ENCODE measurements at regions not wholly inside any gene's neighbourhood (a gene's known extent, or its start where the extent isn't known, plus 50 kb on each side); places are given as distances from the start of the nearest gene placed in this dataset.
A peak's percentile ranks its signal among the peaks of the same experiment; 100 is the strongest.

GRCh38 chr6:115766745-115767462 is 293.8 kb downstream of the FRK start:
- DNase-seq (ENCODE audit: low read depth, low spot score): no peak
- no peak overlapping the region for H3K4me3 ChIP-seq (ENCODE audit: low read depth, low read length)
- in situ Hi-C loops (cut with HindIII; ENCODE audit: low sequenced_read_pairs): no loop called here
- TF ChIP-seq CTCF (IDR thresholded peaks at IDR 0.05; ENCODE audit: low read depth, low read length): no peak

- no peak for DNase-seq (ENCODE audit: low read depth, low spot score)
- no peak overlapping the region for H3K4me3 ChIP-seq (ENCODE audit: low read depth, low read length)
- in situ Hi-C loops (cut with HindIII; ENCODE audit: low sequenced_read_pairs): no loop called here
- no peak for TF ChIP-seq CTCF (IDR thresholded peaks at IDR 0.05; ENCODE audit: low read depth, low read length)
These were observed 294.7 kb downstream of the FRK start for GRCh38 chr6:115765966-115766365.

GRCh38 chr6:115759051-115759450 is 301.6 kb downstream of the FRK start:
- in situ Hi-C loops (cut with HindIII; ENCODE audit: low sequenced_read_pairs): no loop called here
- H3K4me3 ChIP-seq (ENCODE audit: low read depth, low read length): no peak overlapping the region
- no peak for TF ChIP-seq CTCF (IDR thresholded peaks at IDR 0.05; ENCODE audit: low read depth, low read length)
- no peak for DNase-seq (ENCODE audit: low read depth, low spot score)

- H3K4me3 ChIP-seq (ENCODE audit: low read depth, low read length): no peak overlapping the region
- TF ChIP-seq CTCF (IDR thresholded peaks at IDR 0.05; ENCODE audit: low read depth, low read length): no peak
- in situ Hi-C loops (cut with HindIII; ENCODE audit: low sequenced_read_pairs): no loop called here
- peak; percentile 64 for DNase-seq (ENCODE audit: low read depth, low spot score)
These were observed 307.2 kb downstream of the FRK start for GRCh38 chr6:115753446-115753845.

- no peak for TF ChIP-seq CTCF (IDR thresholded peaks at IDR 0.05; ENCODE audit: low read depth, low read length)
- no peak for DNase-seq (ENCODE audit: low read depth, low spot score)
- H3K4me3 ChIP-seq (ENCODE audit: low read depth, low read length): no peak overlapping the region
- in situ Hi-C loops (cut with HindIII; ENCODE audit: low sequenced_read_pairs): no loop called here
These were observed 309.7 kb downstream of the FRK start for GRCh38 chr6:115750946-115751345.

- no peak for TF ChIP-seq CTCF (IDR thresholded peaks at IDR 0.05; ENCODE audit: low read depth, low read length)
- in situ Hi-C loops (cut with HindIII; ENCODE audit: low sequenced_read_pairs): no loop called here
- no peak for DNase-seq (ENCODE audit: low read depth, low spot score)
- no peak overlapping the region for H3K4me3 ChIP-seq (ENCODE audit: low read depth, low read length)
These were observed 310.4 kb downstream of the FRK start for GRCh38 chr6:115750292-115750691.

Data from astrocyte of the spinal cord (primary cell).